ENCODE measurements at regions not wholly inside any gene's neighbourhood (a gene's known extent, or its start where the extent isn't known, plus 50 kb on each side); places are given as distances from the start of the nearest gene placed in this dataset.
"Not testable (repeated sequence)": the region's sequence is repeated elsewhere in the genome, so short reads cannot be mapped to it uniquely, and the experiment has no call there.

- no peak for ATAC-seq (ENCODE audit: low FRiP score)
- Histone ChIP-seq H3K36me3 (ENCODE audit: control insufficient read depth in 1 of 2, insufficient read depth in 2 of 2, low read length in 1 of 2) (no peaks in the 10 kb centered on the region), H3K4me3 (ENCODE audit: low read length in 2 of 2) (no peak overlapping the region), H3K4me1 (ENCODE audit: control insufficient read depth in 1 of 2, insufficient read depth in 2 of 2, low read length in 2 of 2) (no peaks in the 10 kb centered on the region), H3K27me3 (ENCODE audit: control insufficient read depth in 1 of 2, insufficient read depth in 2 of 2, low read length in 1 of 2) (no peaks in the 10 kb centered on the region), H3K27ac (ENCODE audit: low read depth in 1 of 2, low read length in 2 of 2) (no peak overlapping the region), H3K9me3 (ENCODE audit: control insufficient read depth, low read length) (peaks cover 2% of the 10 kb centered on the region)
- 37 to 48% methylated on average over 17 to 21 of the region's 21 CpGs for WGBS, 2 donors
- peak in 1 of 2 donors; percentile 59 for DNase-seq
- intact Hi-C loops (cut with DNase I), result no loop called here
Measured at GRCh38 chr11:134503100-134503499, 91.1 kb upstream of the B3GAT1 start.

GRCh38 chr11:134502153-134502550 lies 90.1 kb upstream of the B3GAT1 start:
- ATAC-seq (ENCODE audit: low FRiP score) (no peak), DNase-seq (peak in 1 of 2 donors; percentile 23)
- WGBS, 2 donors, result 83 to 85% methylated on average over 5 of the region's 5 CpGs
- Histone ChIP-seq H3K27ac (ENCODE audit: low read depth in 1 of 2, low read length in 2 of 2) (no peak overlapping the region), H3K4me1 (ENCODE audit: control insufficient read depth in 1 of 2, insufficient read depth in 2 of 2, low read length in 2 of 2) (no peaks in the 10 kb centered on the region), H3K36me3 (ENCODE audit: control insufficient read depth in 1 of 2, insufficient read depth in 2 of 2, low read length in 1 of 2) (no peaks in the 10 kb centered on the region), H3K4me3 (ENCODE audit: low read length in 2 of 2) (no peak overlapping the region), H3K27me3 (ENCODE audit: control insufficient read depth in 1 of 2, insufficient read depth in 2 of 2, low read length in 1 of 2) (no peaks in the 10 kb centered on the region), H3K9me3 (ENCODE audit: control insufficient read depth, low read length) (peaks cover 2% of the 10 kb centered on the region)
- intact Hi-C loops (cut with DNase I), result no loop called here

- H3K4me1 ChIP-seq (ENCODE audit: control insufficient read depth in 1 of 2, insufficient read depth in 2 of 2, low read length in 2 of 2), result no peaks in the 10 kb centered on the region
- H3K27ac ChIP-seq (ENCODE audit: low read depth in 1 of 2, low read length in 2 of 2), result no peak overlapping the region
- DNase-seq, result peak in 1 of 2 donors; percentile 61
- no peaks in the 10 kb centered on the region for H3K36me3 ChIP-seq (ENCODE audit: control insufficient read depth in 1 of 2, insufficient read depth in 2 of 2, low read length in 1 of 2)
- H3K27me3 ChIP-seq (ENCODE audit: control insufficient read depth in 1 of 2, insufficient read depth in 2 of 2, low read length in 1 of 2), result no peaks in the 10 kb centered on the region
- H3K9me3 ChIP-seq (ENCODE audit: control insufficient read depth, low read length), result peaks cover 2% of the 10 kb centered on the region
- intact Hi-C loops (cut with DNase I), result no loop called here
- no peak overlapping the region for H3K4me3 ChIP-seq (ENCODE audit: low read length in 2 of 2)
- no peak for ATAC-seq (ENCODE audit: low FRiP score)
- WGBS, 2 donors, result 76 to 77% methylated on average over 16 of the region's 16 CpGs
Measured at GRCh38 chr11:134501406-134502152, 89.5 kb upstream of the B3GAT1 start.

- ATAC-seq (ENCODE audit: low FRiP score), result no peak
- Histone ChIP-seq H3K4me3 (ENCODE audit: low read length in 2 of 2) (no peak overlapping the region), H3K9me3 (ENCODE audit: control insufficient read depth, low read length) (peaks cover 2% of the 10 kb centered on the region), H3K27ac (ENCODE audit: low read depth in 1 of 2, low read length in 2 of 2) (no peak overlapping the region), H3K4me1 (ENCODE audit: control insufficient read depth in 1 of 2, insufficient read depth in 2 of 2, low read length in 2 of 2) (no peaks in the 10 kb centered on the region), H3K36me3 (ENCODE audit: control insufficient read depth in 1 of 2, insufficient read depth in 2 of 2, low read length in 1 of 2) (no peaks in the 10 kb centered on the region), H3K27me3 (ENCODE audit: control insufficient read depth in 1 of 2, insufficient read depth in 2 of 2, low read length in 1 of 2) (no peaks in the 10 kb centered on the region)
- WGBS, 2 donors, result 82 to 86% methylated on average over 8 of the region's 8 CpGs
- DNase-seq, result peak in 1 of 2 donors; percentile 39
- intact Hi-C loops (cut with DNase I), result no loop called here
Measured at GRCh38 chr11:134500621-134501020, 88.6 kb upstream of the B3GAT1 start.

GRCh38 chr11:134499990-134500389 lies 87.9 kb upstream of the B3GAT1 start:
- no peak overlapping the region for H3K27ac ChIP-seq (ENCODE audit: low read depth in 1 of 2, low read length in 2 of 2)
- no peaks in the 10 kb centered on the region for H3K36me3 ChIP-seq (ENCODE audit: control insufficient read depth in 1 of 2, insufficient read depth in 2 of 2, low read length in 1 of 2)
- WGBS, 2 donors, result 83 to 84% methylated on average over 8 of the region's 8 CpGs
- H3K27me3 ChIP-seq (ENCODE audit: control insufficient read depth in 1 of 2, insufficient read depth in 2 of 2, low read length in 1 of 2), result no peaks in the 10 kb centered on the region
- peaks cover 2% of the 10 kb centered on the region for H3K9me3 ChIP-seq (ENCODE audit: control insufficient read depth, low read length)
- intact Hi-C loops (cut with DNase I), result no loop called here
- no peak overlapping the region for H3K4me3 ChIP-seq (ENCODE audit: low read length in 2 of 2)
- ATAC-seq (ENCODE audit: low FRiP score), result no peak
- DNase-seq, result peak in 1 of 2 donors; percentile 50
- H3K4me1 ChIP-seq (ENCODE audit: control insufficient read depth in 1 of 2, insufficient read depth in 2 of 2, low read length in 2 of 2), result no peaks in the 10 kb centered on the region

GRCh38 chr11:134498326-134499139 lies 86.5 kb upstream of the B3GAT1 start:
- Histone ChIP-seq H3K9me3 (ENCODE audit: control insufficient read depth, low read length) (peaks cover 2% of the 10 kb centered on the region), H3K27ac (ENCODE audit: low read depth in 1 of 2, low read length in 2 of 2) (no peak overlapping the region), H3K4me3 (ENCODE audit: low read length in 2 of 2) (no peak overlapping the region), H3K4me1 (ENCODE audit: control insufficient read depth in 1 of 2, insufficient read depth in 2 of 2, low read length in 2 of 2) (no peaks in the 10 kb centered on the region), H3K27me3 (ENCODE audit: control insufficient read depth in 1 of 2, insufficient read depth in 2 of 2, low read length in 1 of 2) (no peaks in the 10 kb centered on the region), H3K36me3 (ENCODE audit: control insufficient read depth in 1 of 2, insufficient read depth in 2 of 2, low read length in 1 of 2) (no peaks in the 10 kb centered on the region)
- ATAC-seq (ENCODE audit: low FRiP score) (no peak), DNase-seq (peak in 1 of 2 donors; percentile 52)
- 75 to 78% methylated on average over 19 of the region's 19 CpGs for whole genome bisulfite sequencing, 2 donors
- intact Hi-C loops (cut with DNase I), result no loop called here

GRCh38 chr11:134497586-134497985 lies 85.5 kb upstream of the B3GAT1 start:
- ATAC-seq (ENCODE audit: low FRiP score) (no peak), DNase-seq (peak in 1 of 2 donors; percentile 10)
- H3K27me3 ChIP-seq (ENCODE audit: control insufficient read depth in 1 of 2, insufficient read depth in 2 of 2, low read length in 1 of 2), result no peaks in the 10 kb centered on the region
- no peaks in the 10 kb centered on the region for H3K36me3 ChIP-seq (ENCODE audit: control insufficient read depth in 1 of 2, insufficient read depth in 2 of 2, low read length in 1 of 2)
- no peak overlapping the region for H3K4me3 ChIP-seq (ENCODE audit: low read length in 2 of 2)
- peaks cover 2% of the 10 kb centered on the region for H3K9me3 ChIP-seq (ENCODE audit: control insufficient read depth, low read length)
- 21 to 25% methylated on average over 5 of the region's 5 CpGs for WGBS, 2 donors
- no peaks in the 10 kb centered on the region for H3K4me1 ChIP-seq (ENCODE audit: control insufficient read depth in 1 of 2, insufficient read depth in 2 of 2, low read length in 2 of 2)
- intact Hi-C loops (cut with DNase I), result no loop called here
- H3K27ac ChIP-seq (ENCODE audit: low read depth in 1 of 2, low read length in 2 of 2), result no peak overlapping the region

GRCh38 chr11:134496058-134496457 lies 84.0 kb upstream of the B3GAT1 start:
- 80 to 84% methylated on average over 2 of the region's 2 CpGs for WGBS, 2 donors
- H3K9me3 ChIP-seq (ENCODE audit: control insufficient read depth, low read length); DNase-seq; intact Hi-C loops (cut with DNase I); H3K36me3 ChIP-seq (ENCODE audit: control insufficient read depth in 1 of 2, insufficient read depth in 2 of 2, low read length in 1 of 2); H3K27ac ChIP-seq (ENCODE audit: low read depth in 1 of 2, low read length in 2 of 2); H3K4me3 ChIP-seq (ENCODE audit: low read length in 2 of 2); H3K27me3 ChIP-seq (ENCODE audit: control insufficient read depth in 1 of 2, insufficient read depth in 2 of 2, low read length in 1 of 2); ATAC-seq (ENCODE audit: low FRiP score); H3K4me1 ChIP-seq (ENCODE audit: control insufficient read depth in 1 of 2, insufficient read depth in 2 of 2, low read length in 2 of 2): not testable (repeated sequence)

- H3K36me3 ChIP-seq (ENCODE audit: control insufficient read depth in 1 of 2, insufficient read depth in 2 of 2, low read length in 1 of 2); ATAC-seq (ENCODE audit: low FRiP score); H3K27ac ChIP-seq (ENCODE audit: low read depth in 1 of 2, low read length in 2 of 2); H3K4me3 ChIP-seq (ENCODE audit: low read length in 2 of 2); H3K9me3 ChIP-seq (ENCODE audit: control insufficient read depth, low read length); intact Hi-C loops (cut with DNase I); DNase-seq; H3K27me3 ChIP-seq (ENCODE audit: control insufficient read depth in 1 of 2, insufficient read depth in 2 of 2, low read length in 1 of 2); H3K4me1 ChIP-seq (ENCODE audit: control insufficient read depth in 1 of 2, insufficient read depth in 2 of 2, low read length in 2 of 2): not testable (repeated sequence)
- WGBS, 2 donors, result 77 to 83% methylated on average over 2 of the region's 2 CpGs
Measured at GRCh38 chr11:134494395-134494794, 82.4 kb upstream of the B3GAT1 start.

Measured in aorta (tissue), 5 donors.